NB4 (cell line): ENCODE measurements at regions not wholly inside any gene's neighbourhood (a gene's known extent, or its start where the extent isn't known, plus 50 kb on each side); places are given as distances from the start of the nearest gene placed in this dataset.

Experiments used
- CTCF ChIP-seq: IDR thresholded peaks from one replicate; pipeline ENCODE4 v1.5.1; 2012; ENCODE audit warnings: low read depth, low read length
- MAX ChIP-seq: IDR thresholded peaks from 2 replicates; pipeline ENCODE4 v1.6.1; 2011; ENCODE audit warnings: low read depth, low read length
- MYC ChIP-seq: IDR thresholded peaks from 2 replicates; pipeline ENCODE4 v1.6.1; 2011; ENCODE audit warnings: low read depth, low read length
- POLR2A ChIP-seq: IDR thresholded peaks from 2 replicates; pipeline ENCODE4 v1.6.1; 2011; ENCODE audit warnings: mild to moderate bottlenecking; ENCODE audit not compliant: insufficient read length; ENCODE audit errors: extremely low read depth

- TF ChIP-seq CTCF = no peak
- TF ChIP-seq MAX = no peak
- TF ChIP-seq MYC = no peak
- TF ChIP-seq POLR2A = no peak
These were observed 178.3 kb downstream of the BARX1 start for GRCh38 chr9:93776873-93777272.
